ENCODE measurements at regions not wholly inside any gene's neighbourhood (a gene's known extent, or its start where the extent isn't known, plus 50 kb on each side); places are given as distances from the start of the nearest gene placed in this dataset.

GRCh38 chr14:26663506-26663905 is 65.7 kb upstream of the NOVA1 start:
- TF ChIP-seq CTCF (conservative IDR thresholded peaks at IDR 0.05; ENCODE audit: low read depth, low read length) = no peak
- no peak for TF ChIP-seq POLR2A (IDR thresholded peaks at IDR 0.05; ENCODE audit: low read depth, low read length)
- no peak for TF ChIP-seq MAFK (IDR thresholded peaks at IDR 0.05; ENCODE audit: low read depth, low read length)
- TF ChIP-seq SMC3 (IDR thresholded peaks at IDR 0.05; ENCODE audit: low read depth, low read length) = no peak
- no peak for TF ChIP-seq MXI1 (IDR thresholded peaks at IDR 0.05; ENCODE audit: borderline replicate concordance, low read depth, low read length)
- no peak for TF ChIP-seq MAZ (IDR thresholded peaks at IDR 0.05; ENCODE audit: borderline replicate concordance, low read depth, low read length)
- TF ChIP-seq RAD21 (IDR thresholded peaks at IDR 0.05; ENCODE audit: low read length) = no peak
- no peak for TF ChIP-seq NFE2L2 (IDR thresholded peaks at IDR 0.05; ENCODE audit: low read depth, low read length)
- TF ChIP-seq CHD1 (IDR thresholded peaks at IDR 0.05; ENCODE audit: low read depth, low read length) = no peak
- no peak for TF ChIP-seq RCOR1 (IDR thresholded peaks at IDR 0.05; ENCODE audit: insufficient replicate concordance, low read length)
- TF ChIP-seq USF2 (IDR thresholded peaks at IDR 0.05; ENCODE audit: low read depth, low read length) = no peak

Data from IMR-90 (cell line).